WTC11 (cell line): ENCODE measurements at regions not wholly inside any gene's neighbourhood (a gene's known extent, or its start where the extent isn't known, plus 50 kb on each side); places are given as distances from the start of the nearest gene placed in this dataset.

ENCODE experiments used
- ATAC-seq: fragments of 200-7000 bp; cut with Tn5 transposase; 2 replicates; pipeline ENCODE4 v1.10.0; 2021; ENCODE audit warnings: mild to moderate bottlenecking, moderate library complexity
- CTCF ChIA-PET: fragments of 300-600 bp; sonication (Branson Sonifier 250); formaldehyde crosslinking; loops from one replicate; lab custom pipeline; 2021; ENCODE audit warnings: antibody characterized with exemption; lab: Charles Lee
- POLR2A ChIA-PET: fragments of 350-600 bp; sonication (Branson Sonifier 250); formaldehyde crosslinking; loops from one replicate; lab custom pipeline; 2021; ENCODE audit warnings: antibody characterized with exemption; lab: Charles Lee
- DNase-seq: peaks from one replicate; pipeline ENCODE4 v3.0.0; 2021; ENCODE audit warnings: low spot score
- H3K27ac Mint-ChIP-seq: 2 replicates; pipeline ENCODE4 v1.8.0; 2021; ENCODE audit warnings: mixed read lengths
- H3K27me3 Mint-ChIP-seq: 2 replicates; pipeline ENCODE4 v1.8.0; 2021; ENCODE audit warnings: low read depth, mild to moderate bottlenecking, moderate library complexity, mixed read lengths
- H3K36me3 Mint-ChIP-seq: 2 replicates; pipeline ENCODE4 v1.8.0; 2021; ENCODE audit warnings: mixed read lengths
- H3K4me1 Mint-ChIP-seq: 2 replicates; pipeline ENCODE4 v1.8.0; 2022; ENCODE audit warnings: mixed read lengths
- H3K4me3 Mint-ChIP-seq: 2 replicates; pipeline ENCODE4 v1.8.0; 2021; ENCODE audit warnings: mild to moderate bottlenecking, moderate library complexity, mixed read lengths
- H3K9me3 Mint-ChIP-seq: 2 replicates; pipeline ENCODE4 v1.8.0; 2021; ENCODE audit warnings: mixed read lengths
- AR ChIP-seq: fragments of 250-450 bp; sonication (Bioruptor Pico); IDR thresholded peaks from 2 replicates; pipeline ENCODE4 v1.9.0; 2021; ENCODE audit warnings: mild to moderate bottlenecking
- ATF1 ChIP-seq: sonication (generic); formaldehyde crosslinking; IDR thresholded peaks from 2 replicates; pipeline ENCODE4 v1.8.1; 2023; ENCODE audit warnings: mild to moderate bottlenecking, moderate library complexity, missing genetic modification reagents
- CBFB ChIP-seq: sonication (generic); formaldehyde crosslinking; IDR thresholded peaks from 2 replicates; pipeline ENCODE4 v1.8.1; 2022; ENCODE audit warnings: mild to moderate bottlenecking, low read depth, missing genetic modification reagents
- CREM ChIP-seq: sonication (generic); formaldehyde crosslinking; IDR thresholded peaks from 2 replicates; pipeline ENCODE4 v1.8.1; 2022; ENCODE audit warnings: mild to moderate bottlenecking, missing genetic modification reagents, moderate library complexity
- E2F4 ChIP-seq: sonication (generic); formaldehyde crosslinking; IDR thresholded peaks from 2 replicates; pipeline ENCODE4 v1.8.1; 2022; ENCODE audit warnings: low read depth, mild to moderate bottlenecking, moderate library complexity, missing genetic modification reagents, borderline replicate concordance
- FOXJ3 ChIP-seq: sonication (generic); formaldehyde crosslinking; IDR thresholded peaks from 2 replicates; pipeline ENCODE4 v1.9.0; 2021; ENCODE audit warnings: missing genetic modification reagents, mild to moderate bottlenecking, borderline replicate concordance
- FOXP1 ChIP-seq: sonication (generic); formaldehyde crosslinking; IDR thresholded peaks from 2 replicates; pipeline ENCODE4 v1.8.0; 2022; ENCODE audit warnings: missing genetic modification reagents, mild to moderate bottlenecking, moderate library complexity, borderline replicate concordance
- HMGXB4 ChIP-seq: sonication (generic); formaldehyde crosslinking; IDR thresholded peaks from 2 replicates; pipeline ENCODE4 v1.8.1; 2023; ENCODE audit warnings: mild to moderate bottlenecking, moderate library complexity, missing genetic modification reagents
- JAZF1 ChIP-seq: fragments of 250-450 bp; sonication (Bioruptor Pico); IDR thresholded peaks from 2 replicates; pipeline ENCODE4 v1.9.0; 2021; ENCODE audit warnings: moderate library complexity, mild to moderate bottlenecking, inconsistent platforms
- MAX ChIP-seq: sonication (generic); formaldehyde crosslinking; IDR thresholded peaks from 2 replicates; pipeline ENCODE4 v1.8.0; 2022; ENCODE audit warnings: mild to moderate bottlenecking, missing genetic modification reagents
- NFATC4 ChIP-seq: fragments of 250-450 bp; sonication (Bioruptor Pico); IDR thresholded peaks from 2 replicates; pipeline ENCODE4 v1.9.0; 2021; ENCODE audit warnings: mild to moderate bottlenecking
- OVOL2 ChIP-seq: fragments of 250-450 bp; sonication (Bioruptor Pico); IDR thresholded peaks from 2 replicates; pipeline ENCODE4 v1.9.0; 2021; ENCODE audit warnings: mild to moderate bottlenecking, borderline replicate concordance
- SOX15 ChIP-seq: fragments of 250-450 bp; sonication (Bioruptor Pico); IDR thresholded peaks from 2 replicates; pipeline ENCODE4 v1.9.0; 2021; ENCODE audit warnings: mild to moderate bottlenecking
- SP1 ChIP-seq: sonication (generic); formaldehyde crosslinking; conservative IDR thresholded peaks from 2 replicates; pipeline ENCODE4 v1.8.1; 2022; ENCODE audit warnings: missing genetic modification reagents
- TEAD1 ChIP-seq: sonication (generic); formaldehyde crosslinking; IDR thresholded peaks from 2 replicates; pipeline ENCODE4 v1.8.0; 2022; ENCODE audit warnings: mild to moderate bottlenecking, missing genetic modification reagents
- TEAD4 ChIP-seq: sonication (generic); formaldehyde crosslinking; IDR thresholded peaks from 2 replicates; pipeline ENCODE4 v1.8.0; 2022; ENCODE audit warnings: mild to moderate bottlenecking, missing genetic modification reagents
- ZMAT4 ChIP-seq: fragments of 250-450 bp; sonication (Bioruptor Pico); IDR thresholded peaks from 2 replicates; pipeline ENCODE4 v1.9.0; 2021; ENCODE audit warnings: mild to moderate bottlenecking
- ZNF138 ChIP-seq: sonication (generic); formaldehyde crosslinking; conservative IDR thresholded peaks from 2 replicates; pipeline ENCODE4 v1.8.1; 2022; ENCODE audit warnings: mild to moderate bottlenecking, moderate library complexity, missing genetic modification reagents
- ZNF317 ChIP-seq: sonication (generic); formaldehyde crosslinking; IDR thresholded peaks from 2 replicates; pipeline ENCODE4 v1.8.1; 2023; ENCODE audit warnings: low read depth, mild to moderate bottlenecking, moderate library complexity, missing genetic modification reagents, borderline replicate concordance
- ZNF396 ChIP-seq: fragments of 250-450 bp; sonication (Bioruptor Pico); IDR thresholded peaks from 2 replicates; pipeline ENCODE4 v1.8.0; 2021; ENCODE audit warnings: mild to moderate bottlenecking, moderate library complexity, borderline replicate concordance
- ZNF671 ChIP-seq: fragments of 250-450 bp; sonication (Bioruptor Pico); IDR thresholded peaks from 2 replicates; pipeline ENCODE4 v1.8.0; 2021; ENCODE audit warnings: mild to moderate bottlenecking
- TF ChIP-seq, protein P1 (sequence below): fragments of 250-450 bp; sonication (Bioruptor Pico); IDR thresholded peaks from 2 replicates; pipeline ENCODE4 v1.8.0; 2021; ENCODE audit warnings: mild to moderate bottlenecking
- TF ChIP-seq, protein P2 (sequence below): sonication (generic); formaldehyde crosslinking; conservative IDR thresholded peaks from 2 replicates; pipeline ENCODE4 v1.8.1; 2023; ENCODE audit warnings: mild to moderate bottlenecking, low read depth, missing genetic modification reagents, moderate library complexity
- TF ChIP-seq, protein P3 (sequence below): fragments of 250-450 bp; sonication (Bioruptor Pico); IDR thresholded peaks from 2 replicates; pipeline ENCODE4 v1.9.0; 2021; ENCODE audit warnings: moderate library complexity, mild to moderate bottlenecking, inconsistent platforms, borderline replicate concordance

- TF ChIP-seq, protein P1, sequence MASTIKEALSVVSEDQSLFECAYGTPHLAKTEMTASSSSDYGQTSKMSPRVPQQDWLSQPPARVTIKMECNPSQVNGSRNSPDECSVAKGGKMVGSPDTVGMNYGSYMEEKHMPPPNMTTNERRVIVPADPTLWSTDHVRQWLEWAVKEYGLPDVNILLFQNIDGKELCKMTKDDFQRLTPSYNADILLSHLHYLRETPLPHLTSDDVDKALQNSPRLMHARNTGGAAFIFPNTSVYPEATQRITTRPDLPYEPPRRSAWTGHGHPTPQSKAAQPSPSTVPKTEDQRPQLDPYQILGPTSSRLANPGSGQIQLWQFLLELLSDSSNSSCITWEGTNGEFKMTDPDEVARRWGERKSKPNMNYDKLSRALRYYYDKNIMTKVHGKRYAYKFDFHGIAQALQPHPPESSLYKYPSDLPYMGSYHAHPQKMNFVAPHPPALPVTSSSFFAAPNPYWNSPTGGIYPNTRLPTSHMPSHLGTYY (CRISPR knock-in tag): no peak
- TF ChIP-seq NFATC4 (CRISPR knock-in tag) (no peak), E2F4 (CRISPR knock-in tag) (no peak), CREM (CRISPR knock-in tag) (no peak), HMGXB4 (CRISPR knock-in tag) (no peak), ATF1 (CRISPR knock-in tag) (no peak), OVOL2 (CRISPR knock-in tag) (no peak), SOX15 (no peak), AR (CRISPR knock-in tag) (no peak), JAZF1 (CRISPR knock-in tag) (no peak), FOXP1 (CRISPR knock-in tag) (no peak), FOXJ3 (no peak)
- ATAC-seq (no peak), DNase-seq (no peak)
- H3K4me1 Mint-ChIP-seq: peaks cover 11% of the 10 kb centered on the region; the same call in 1 of the 2 replicates
- no peak overlapping the region for H3K27ac Mint-ChIP-seq
- H3K9me3 Mint-ChIP-seq: peaks cover 9% of the 10 kb centered on the region
- H3K4me3 Mint-ChIP-seq: no peak overlapping the region
- H3K36me3 Mint-ChIP-seq: no peaks in the 10 kb centered on the region
- CTCF ChIA-PET: interaction anchor here (1.2 kb wide), 1 partner anchor 60 kb away, joined by 3 read pairs; no protein-coding TSS in a partner anchor
- H3K27me3 Mint-ChIP-seq: no peaks in the 10 kb centered on the region
- POLR2A ChIA-PET: no interaction called here
Observed at GRCh38 chr14:101123618-101124510, 220.3 kb upstream of the RTL1 start.

GRCh38 chr14:101124815-101125214, 221.3 kb upstream of the RTL1 start:
- no peaks in the 10 kb centered on the region for H3K36me3 Mint-ChIP-seq
- DNase-seq (no peak), ATAC-seq (no peak)
- no peaks in the 10 kb centered on the region for H3K27me3 Mint-ChIP-seq
- H3K9me3 Mint-ChIP-seq: peaks cover 9% of the 10 kb centered on the region
- H3K4me3 Mint-ChIP-seq: no peak overlapping the region
- peaks cover 4% of the 10 kb centered on the region for H3K4me1 Mint-ChIP-seq
- ChIA-PET CTCF (no interaction called here), POLR2A (no interaction called here)
- H3K27ac Mint-ChIP-seq: no peak overlapping the region
- TF ChIP-seq ZNF138 (no peak), ZNF317 (CRISPR knock-in tag) (no peak), ZNF396 (CRISPR knock-in tag) (no peak), TEAD1 (CRISPR knock-in tag) (no peak), TEAD4 (CRISPR knock-in tag) (no peak), MAX (no peak), ZNF671 (CRISPR knock-in tag) (no peak), OVOL2 (CRISPR knock-in tag) (no peak), FOXP1 (CRISPR knock-in tag) (no peak), ZMAT4 (CRISPR knock-in tag) (no peak), CBFB (CRISPR knock-in tag) (no peak), SP1 (CRISPR knock-in tag) (no peak)
- TF ChIP-seq, protein P2, sequence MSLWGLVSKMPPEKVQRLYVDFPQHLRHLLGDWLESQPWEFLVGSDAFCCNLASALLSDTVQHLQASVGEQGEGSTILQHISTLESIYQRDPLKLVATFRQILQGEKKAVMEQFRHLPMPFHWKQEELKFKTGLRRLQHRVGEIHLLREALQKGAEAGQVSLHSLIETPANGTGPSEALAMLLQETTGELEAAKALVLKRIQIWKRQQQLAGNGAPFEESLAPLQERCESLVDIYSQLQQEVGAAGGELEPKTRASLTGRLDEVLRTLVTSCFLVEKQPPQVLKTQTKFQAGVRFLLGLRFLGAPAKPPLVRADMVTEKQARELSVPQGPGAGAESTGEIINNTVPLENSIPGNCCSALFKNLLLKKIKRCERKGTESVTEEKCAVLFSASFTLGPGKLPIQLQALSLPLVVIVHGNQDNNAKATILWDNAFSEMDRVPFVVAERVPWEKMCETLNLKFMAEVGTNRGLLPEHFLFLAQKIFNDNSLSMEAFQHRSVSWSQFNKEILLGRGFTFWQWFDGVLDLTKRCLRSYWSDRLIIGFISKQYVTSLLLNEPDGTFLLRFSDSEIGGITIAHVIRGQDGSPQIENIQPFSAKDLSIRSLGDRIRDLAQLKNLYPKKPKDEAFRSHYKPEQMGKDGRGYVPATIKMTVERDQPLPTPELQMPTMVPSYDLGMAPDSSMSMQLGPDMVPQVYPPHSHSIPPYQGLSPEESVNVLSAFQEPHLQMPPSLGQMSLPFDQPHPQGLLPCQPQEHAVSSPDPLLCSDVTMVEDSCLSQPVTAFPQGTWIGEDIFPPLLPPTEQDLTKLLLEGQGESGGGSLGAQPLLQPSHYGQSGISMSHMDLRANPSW (CRISPR knock-in tag): no peak
- TF ChIP-seq, protein P3, sequence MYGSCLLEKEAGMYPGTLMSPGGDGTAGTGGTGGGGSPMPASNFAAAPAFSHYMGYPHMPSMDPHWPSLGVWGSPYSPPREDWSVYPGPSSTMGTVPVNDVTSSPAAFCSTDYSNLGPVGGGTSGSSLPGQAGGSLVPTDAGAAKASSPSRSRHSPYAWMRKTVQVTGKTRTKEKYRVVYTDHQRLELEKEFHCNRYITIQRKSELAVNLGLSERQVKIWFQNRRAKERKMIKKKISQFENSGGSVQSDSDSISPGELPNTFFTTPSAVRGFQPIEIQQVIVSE (CRISPR knock-in tag): no peak
